Uterus (tissue), 3 donors: ENCODE measurements at regions not wholly inside any gene's neighbourhood (a gene's known extent, or its start where the extent isn't known, plus 50 kb on each side); places are given as distances from the start of the nearest gene placed in this dataset.

Experiments
- DNase-seq, 2 donors: peaks; one replicate each; pipeline ENCODE4 v3.0.0-alpha.2; 2019 to 2020
- H3K27ac ChIP-seq, 2 donors: fragments of 200-600 bp; sonication (generic); 1 replicate in 1 of 2; 2 replicates in 1 of 2; pipeline ENCODE4 v1.5.1; 2016 to 2018
- H3K27me3 ChIP-seq, 2 donors: fragments of 200-600 bp; sonication (generic); one replicate each; pipeline ENCODE4 v1.5.1; 2018 to 2019; ENCODE audit warnings: control low read depth in 1 of 2
- H3K36me3 ChIP-seq, 2 donors: fragments of 200-600 bp; sonication (generic); one replicate each; pipeline ENCODE4 v1.5.1; 2019; ENCODE audit warnings: control low read depth in 1 of 2
- H3K4me1 ChIP-seq, 2 donors: fragments of 200-600 bp; sonication (generic); one replicate each; pipeline ENCODE4 v1.5.1; 2018 to 2019; ENCODE audit warnings: control low read depth in 1 of 2
- H3K4me3 ChIP-seq, 2 donors: fragments of 200-600 bp; sonication (generic); 1 replicate in 1 of 2; 2 replicates in 1 of 2; pipeline ENCODE4 v1.5.1; 2018 to 2019; ENCODE audit warnings: mild to moderate bottlenecking in 1 of 2
- H3K9me3 ChIP-seq, 2 donors: fragments of 200-600 bp; sonication (generic); one replicate each; pipeline ENCODE4 v1.5.1; 2019; ENCODE audit warnings: control low read depth in 1 of 2
- POLR2A ChIP-seq, 2 donors: fragments of 450-650 bp; IDR thresholded peaks; one replicate each; pipeline ENCODE4 v1.6.1; 2016; ENCODE audit warnings: antibody characterized with exemption in 2 of 2, mild to moderate bottlenecking in 1 of 2, moderate library complexity in 1 of 2
- intact Hi-C: fragments of 100-400 bp; cut with DNase I; formaldehyde crosslinking; loops from one replicate; pipeline ENCODE4 v1.15.1; 2023; ENCODE audit warnings: low total_unique reads
- TF ChIP-seq, protein P1 (sequence below), 4 experiments: fragments of 200-600 bp in 2 of 4; fragments of 450-650 bp in 2 of 4; sonication (generic) in 2 of 4; IDR thresholded peaks; one replicate each; pipeline ENCODE4 v1.5.1; 2016 to 2019; ENCODE audit warnings: antibody characterized with exemption in 4 of 4, mild to moderate bottlenecking in 2 of 4, moderate library complexity in 1 of 4
- donor health status: DM: yes; HTN: yes; CAD: no.

DNA sequence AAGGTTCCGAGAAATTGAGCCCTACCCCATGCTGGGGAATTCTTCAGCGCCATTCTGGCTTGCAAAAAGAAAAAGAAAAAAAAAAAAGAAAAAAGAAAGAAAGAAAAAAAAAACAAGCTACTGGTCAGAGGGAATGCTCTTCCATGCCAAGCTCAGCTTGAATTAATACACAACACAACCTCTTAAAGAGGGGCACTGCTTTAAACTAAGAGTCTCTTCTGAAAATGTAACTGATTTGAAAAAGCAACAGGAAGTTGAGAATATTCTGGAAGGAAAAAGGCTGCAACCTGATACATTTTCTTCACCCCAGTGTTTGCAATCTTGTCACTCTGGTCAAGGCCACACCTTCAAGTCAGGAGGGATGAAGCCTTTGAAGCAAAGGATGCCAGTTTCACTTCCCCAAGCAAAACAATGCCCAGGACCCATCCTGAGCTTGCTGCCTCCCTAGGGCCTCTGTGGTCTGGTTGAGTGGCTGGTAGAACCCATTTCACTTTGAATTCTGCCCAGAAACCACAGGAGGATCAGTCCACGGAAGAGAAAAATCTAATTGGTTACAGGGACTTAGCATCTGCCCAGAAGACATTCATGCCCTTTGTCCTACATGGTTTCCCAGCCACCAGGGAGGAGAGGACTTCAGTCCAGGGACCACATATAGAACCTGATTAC is 389.7 kb downstream of the SOX9 start:
- intact Hi-C loops, result no loop called here
- no peaks in the 10 kb centered on the region for H3K4me1 ChIP-seq
- DNase-seq, result no peak
- no peak overlapping the region for H3K27ac ChIP-seq
- no peaks in the 10 kb centered on the region for H3K27me3 ChIP-seq
- no peaks in the 10 kb centered on the region for H3K9me3 ChIP-seq
- TF ChIP-seq, protein P1, sequence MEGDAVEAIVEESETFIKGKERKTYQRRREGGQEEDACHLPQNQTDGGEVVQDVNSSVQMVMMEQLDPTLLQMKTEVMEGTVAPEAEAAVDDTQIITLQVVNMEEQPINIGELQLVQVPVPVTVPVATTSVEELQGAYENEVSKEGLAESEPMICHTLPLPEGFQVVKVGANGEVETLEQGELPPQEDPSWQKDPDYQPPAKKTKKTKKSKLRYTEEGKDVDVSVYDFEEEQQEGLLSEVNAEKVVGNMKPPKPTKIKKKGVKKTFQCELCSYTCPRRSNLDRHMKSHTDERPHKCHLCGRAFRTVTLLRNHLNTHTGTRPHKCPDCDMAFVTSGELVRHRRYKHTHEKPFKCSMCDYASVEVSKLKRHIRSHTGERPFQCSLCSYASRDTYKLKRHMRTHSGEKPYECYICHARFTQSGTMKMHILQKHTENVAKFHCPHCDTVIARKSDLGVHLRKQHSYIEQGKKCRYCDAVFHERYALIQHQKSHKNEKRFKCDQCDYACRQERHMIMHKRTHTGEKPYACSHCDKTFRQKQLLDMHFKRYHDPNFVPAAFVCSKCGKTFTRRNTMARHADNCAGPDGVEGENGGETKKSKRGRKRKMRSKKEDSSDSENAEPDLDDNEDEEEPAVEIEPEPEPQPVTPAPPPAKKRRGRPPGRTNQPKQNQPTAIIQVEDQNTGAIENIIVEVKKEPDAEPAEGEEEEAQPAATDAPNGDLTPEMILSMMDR (IDR thresholded peaks at IDR 0.05), result no peak
- no peak overlapping the region for H3K4me3 ChIP-seq
- H3K36me3 ChIP-seq, result no peaks in the 10 kb centered on the region

DNA sequence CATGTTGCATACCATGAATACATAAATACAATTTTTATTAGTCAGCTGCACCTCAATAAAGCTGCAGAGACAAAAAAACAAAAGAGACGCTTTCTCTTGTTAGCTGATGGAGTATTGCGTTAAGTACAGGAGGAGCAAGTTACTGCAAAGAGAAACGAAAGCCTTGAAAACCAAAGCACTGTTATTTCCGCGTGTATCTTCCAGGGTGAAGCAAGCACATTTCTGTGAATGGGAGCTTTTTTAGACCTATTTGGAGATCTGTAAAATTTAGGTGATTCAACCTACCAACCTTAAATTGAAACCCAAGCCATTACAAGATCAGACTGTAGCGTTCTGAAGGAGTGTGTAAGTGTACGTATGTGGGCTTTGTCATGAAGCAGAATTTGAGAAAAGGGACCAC is 390.4 kb downstream of the SOX9 start:
- no peak overlapping the region for H3K27ac ChIP-seq
- no peak overlapping the region for H3K4me3 ChIP-seq
- no peak for DNase-seq
- no peaks in the 10 kb centered on the region for H3K27me3 ChIP-seq
- H3K4me1 ChIP-seq, result no peaks in the 10 kb centered on the region
- TF ChIP-seq, protein P1 (IDR thresholded peaks at IDR 0.05), result no peak
- no peak for TF ChIP-seq POLR2A (IDR thresholded peaks at IDR 0.05)
- intact Hi-C loops, result no loop called here
- no peaks in the 10 kb centered on the region for H3K9me3 ChIP-seq
- no peaks in the 10 kb centered on the region for H3K36me3 ChIP-seq

DNA sequence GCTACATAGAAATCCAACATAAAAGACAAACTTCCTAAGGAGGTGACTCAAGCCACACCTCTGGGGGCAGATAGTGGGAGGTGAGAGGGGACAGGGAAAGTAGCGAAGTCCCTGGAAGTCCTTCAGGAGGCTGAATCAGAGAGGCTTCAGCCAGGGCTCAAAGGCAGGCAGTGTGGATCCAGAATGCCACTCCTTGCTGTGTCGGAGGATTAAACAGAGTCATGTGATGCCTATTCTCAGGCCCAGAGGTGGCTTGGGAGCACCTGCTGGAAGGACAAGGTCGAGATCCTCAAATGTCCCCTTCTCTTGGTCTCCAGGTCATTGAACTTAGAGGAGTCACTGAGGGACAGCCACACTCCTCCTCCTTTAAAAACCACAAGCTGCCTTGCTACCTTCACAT is 391.1 kb downstream of the SOX9 start:
- Histone ChIP-seq H3K27me3 (no peaks in the 10 kb centered on the region), H3K36me3 (no peaks in the 10 kb centered on the region), H3K4me1 (no peaks in the 10 kb centered on the region), H3K27ac (no peak overlapping the region), H3K4me3 (no peak overlapping the region), H3K9me3 (no peaks in the 10 kb centered on the region)
- TF ChIP-seq, protein P1 (IDR thresholded peaks at IDR 0.05), result no peak
- TF ChIP-seq POLR2A (IDR thresholded peaks at IDR 0.05), result no peak
- intact Hi-C loops, result no loop called here
- no peak for DNase-seq

DNA sequence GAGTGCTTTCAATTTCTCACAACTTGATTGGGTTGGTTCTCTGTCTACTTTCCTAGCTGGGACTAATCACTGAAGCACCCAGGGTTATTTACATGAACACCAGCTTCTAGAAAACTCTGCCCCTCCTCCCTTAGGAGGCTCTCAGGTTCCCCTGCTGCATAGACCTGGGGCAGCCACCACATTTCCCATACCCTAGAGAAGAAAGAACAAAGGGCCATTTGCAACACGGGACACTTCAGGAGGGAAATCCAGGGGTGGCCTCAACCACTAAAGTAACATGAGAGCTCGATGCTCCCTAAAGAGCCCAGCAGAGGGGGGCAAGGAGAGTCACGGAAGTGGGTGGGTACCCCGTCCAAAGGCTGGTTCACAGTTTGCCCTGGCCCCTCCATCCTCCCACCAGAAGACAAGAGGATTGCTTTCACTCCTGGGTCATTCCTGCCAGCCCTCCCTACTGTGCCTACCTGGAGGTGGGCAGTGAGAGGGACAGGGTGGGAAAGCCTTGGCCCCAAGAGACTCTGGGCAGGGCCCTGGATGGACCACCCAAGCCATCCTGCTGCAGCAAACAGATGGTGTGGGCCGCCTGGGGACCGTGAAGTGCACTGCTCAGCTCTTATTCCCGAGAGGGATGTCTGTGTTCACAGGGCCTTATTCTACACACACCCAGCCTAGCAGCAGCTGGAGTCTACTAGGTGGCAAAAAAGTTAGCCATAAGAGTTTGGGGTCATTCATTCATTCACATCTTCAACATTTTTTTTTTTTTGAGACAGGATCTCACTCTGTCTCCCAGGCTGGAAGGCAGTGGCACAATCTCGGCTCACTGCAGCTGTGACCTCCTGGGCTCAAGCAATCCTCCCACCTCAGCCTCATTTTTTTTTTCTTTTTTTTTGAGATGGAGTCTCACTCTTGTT is 392.1 kb downstream of the SOX9 start:
- TF ChIP-seq, protein P1 (IDR thresholded peaks at IDR 0.05), result no peak
- TF ChIP-seq POLR2A (IDR thresholded peaks at IDR 0.05), result no peak
- H3K4me1 ChIP-seq, result no peaks in the 10 kb centered on the region
- H3K27me3 ChIP-seq, result no peaks in the 10 kb centered on the region
- H3K4me3 ChIP-seq, result no peak overlapping the region
- intact Hi-C loops, result no loop called here
- H3K36me3 ChIP-seq, result no peaks in the 10 kb centered on the region
- H3K9me3 ChIP-seq, result no peaks in the 10 kb centered on the region
- no peak for DNase-seq
- no peak overlapping the region for H3K27ac ChIP-seq

DNA sequence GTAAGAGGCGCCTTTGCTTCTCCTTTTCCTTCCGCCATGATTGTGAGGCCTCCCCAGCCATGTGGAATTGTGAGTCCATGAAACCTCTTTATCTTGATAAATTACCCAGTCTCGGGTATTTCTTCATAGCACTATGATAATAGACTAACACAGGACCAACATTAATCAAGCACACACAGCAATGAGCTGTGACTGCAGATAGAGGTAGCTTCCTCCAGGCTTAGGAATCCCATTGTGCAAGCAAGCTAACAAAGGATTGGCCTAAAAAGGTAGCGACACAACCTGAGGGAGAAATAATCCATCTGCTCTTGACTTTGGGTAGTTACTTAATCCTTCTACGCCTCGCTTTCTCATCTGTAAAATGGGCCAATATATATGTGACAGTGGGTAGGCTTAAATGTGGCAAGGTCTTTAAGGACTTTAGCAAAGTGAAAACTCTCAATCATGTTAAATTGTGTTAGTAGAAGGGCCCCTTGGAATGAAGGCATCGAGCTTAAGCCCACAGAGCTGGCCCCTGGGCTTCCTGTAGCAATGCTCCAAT is 393.6 kb downstream of the SOX9 start:
- TF ChIP-seq POLR2A (IDR thresholded peaks at IDR 0.05), result no peak
- TF ChIP-seq, protein P1 (IDR thresholded peaks at IDR 0.05), result no peak
- Histone ChIP-seq H3K27ac (no peak overlapping the region), H3K4me1 (no peaks in the 10 kb centered on the region), H3K4me3 (no peak overlapping the region), H3K36me3 (no peaks in the 10 kb centered on the region), H3K27me3 (no peaks in the 10 kb centered on the region), H3K9me3 (no peaks in the 10 kb centered on the region)
- intact Hi-C loops, result no loop called here
- DNase-seq, result no peak
